CD14-positive monocyte (primary cell): ENCODE measurements at regions not wholly inside any gene's neighbourhood (a gene's known extent, or its start where the extent isn't known, plus 50 kb on each side); places are given as distances from the start of the nearest gene placed in this dataset.
A peak's percentile ranks its signal among the peaks of the same experiment; 100 is the strongest.

ENCODE experiments used
- DNase-seq, 3 donors: peaks; one replicate each; pipeline ENCODE4 v3.0.0-alpha.2; 2011 to 2022
- H2AFZ ChIP-seq: 2 replicates; pipeline ENCODE4 v1.6.0; 2012; ENCODE audit warnings: mild to moderate bottlenecking, low read depth, low read length, inconsistent platforms; ENCODE audit not compliant: insufficient read depth, poor library complexity, severe bottlenecking
- H3K27ac ChIP-seq, 2 donors: 1 replicate in 1 of 2; 2 replicates in 1 of 2; pipeline ENCODE4 v1.5.1; 2012 to 2013; ENCODE audit warnings: low read length in 2 of 2, control low read depth in 1 of 2, inconsistent platforms in 1 of 2, low read depth in 1 of 2, mild to moderate bottlenecking in 1 of 2
- H3K27me3 ChIP-seq, 2 donors: one replicate each; pipeline versions ENCODE4 v1.6.0 to v1.6.1; 2011 to 2013; ENCODE audit warnings: low read length in 2 of 2; ENCODE audit not compliant: control insufficient read depth in 2 of 2, insufficient read depth in 2 of 2
- H3K36me3 ChIP-seq, 2 donors: replicated peaks in 1 of 2; 1 replicate in 1 of 2; 2 replicates in 1 of 2; pipeline versions ENCODE4 v1.5.1 to v1.6.1; 2012 to 2013; ENCODE audit warnings: low read length in 2 of 2, control low read depth in 1 of 2, inconsistent platforms in 1 of 2, mild to moderate bottlenecking in 1 of 2; ENCODE audit not compliant: insufficient read depth in 2 of 2, control insufficient read depth in 1 of 2
- H3K4me1 ChIP-seq, 2 donors: 1 replicate in 1 of 2; 2 replicates in 1 of 2; pipeline versions ENCODE4 v1.5.1 to v1.6.1; 2012 to 2013; ENCODE audit warnings: low read length in 2 of 2, control low read depth in 1 of 2, inconsistent platforms in 1 of 2, mild to moderate bottlenecking in 1 of 2, moderate library complexity in 1 of 2; ENCODE audit not compliant: insufficient read depth in 2 of 2, control insufficient read depth in 1 of 2
- H3K4me2 ChIP-seq: replicated peaks from 2 replicates; pipeline ENCODE3; 2012; ENCODE audit warnings: low read length, moderate library complexity, mild to moderate bottlenecking; ENCODE audit not compliant: poor library complexity, severe bottlenecking; ENCODE audit errors: extremely low read depth
- H3K4me3 ChIP-seq, 3 experiments: fragments of 200-600 bp in 1 of 3; sonication (generic) in 1 of 3; replicated peaks in 1 of 3; 1 replicate in 2 of 3; 2 replicates in 1 of 3; pipeline ENCODE4 v1.5.1; 2011 to 2013; ENCODE audit warnings: low read length in 3 of 3, mild to moderate bottlenecking in 3 of 3, control low read depth in 2 of 3, low read depth in 2 of 3, inconsistent platforms in 1 of 3, moderate library complexity in 1 of 3
- H3K79me2 ChIP-seq: 2 replicates; pipeline ENCODE4 v1.6.0; 2012; ENCODE audit warnings: mild to moderate bottlenecking, control low read depth, inconsistent platforms, low read length, moderate library complexity; ENCODE audit not compliant: insufficient read depth
- H3K9ac ChIP-seq: 2 replicates; pipeline ENCODE4 v1.6.0; 2017; ENCODE audit warnings: low read length, mild to moderate bottlenecking; ENCODE audit not compliant: insufficient read depth, poor library complexity, severe bottlenecking
- H3K9me3 ChIP-seq, 2 donors: replicated peaks in 1 of 2; 1 replicate in 1 of 2; 2 replicates in 1 of 2; pipeline versions ENCODE4 v1.5.1 to v1.6.1; 2012 to 2013; ENCODE audit warnings: low read length in 2 of 2, control low read depth in 1 of 2; ENCODE audit not compliant: control insufficient read depth in 1 of 2, insufficient read depth in 1 of 2
- H4K20me1 ChIP-seq: 2 replicates; pipeline ENCODE4 v1.6.0; 2012; ENCODE audit warnings: mild to moderate bottlenecking, low read length, control low read depth, moderate library complexity; ENCODE audit not compliant: insufficient read depth
- H3K27ac Mint-ChIP-seq, 7 donors: one replicate each; pipeline ENCODE4 v1.8.0; 2020; ENCODE audit warnings: mild to moderate bottlenecking in 7 of 7, mixed read lengths in 7 of 7, moderate library complexity in 6 of 7, inconsistent platforms in 2 of 7
- H3K27me3 Mint-ChIP-seq, 3 donors: one replicate each; pipeline ENCODE4 v1.8.0; 2021 to 2022; ENCODE audit warnings: low read depth in 3 of 3, mild to moderate bottlenecking in 3 of 3, mixed read lengths in 3 of 3, moderate library complexity in 3 of 3, inconsistent platforms in 1 of 3
- H3K36me3 Mint-ChIP-seq, 2 donors: one replicate each; pipeline ENCODE4 v1.8.0; 2020; ENCODE audit warnings: mixed read lengths in 2 of 2, inconsistent platforms in 1 of 2, mild to moderate bottlenecking in 1 of 2
- H3K4me1 Mint-ChIP-seq: one replicate; pipeline ENCODE4 v1.8.0; 2020; ENCODE audit warnings: mild to moderate bottlenecking, mixed read lengths
- H3K4me3 Mint-ChIP-seq, 2 donors: one replicate each; pipeline ENCODE4 v1.8.0; 2020; ENCODE audit warnings: mild to moderate bottlenecking in 2 of 2, mixed read lengths in 2 of 2, moderate library complexity in 1 of 2
- H3K9me3 Mint-ChIP-seq, 7 donors: one replicate each; pipeline ENCODE4 v1.8.0; 2020 to 2022; ENCODE audit warnings: mixed read lengths in 7 of 7, mild to moderate bottlenecking in 6 of 7, moderate library complexity in 6 of 7, inconsistent platforms in 2 of 7
- WGBS: methylation state at CpG from one replicate; pipeline ENCODE4 v1.1.5; 2013; ENCODE audit warnings: missing lambda C conversion rate; ENCODE audit not compliant: insufficient coverage; 5-methylcytosine and 5-hydroxymethylcytosine counted together
- intact Hi-C, 2 donors: fragments of 100-400 bp; cut with micrococcal nuclease; formaldehyde crosslinking; loops; one replicate each; pipeline versions ENCODE4 v1.15.0 to v1.15.1; 2023
- TF ChIP-seq, protein P1 (sequence below): fragments of 200-600 bp; IDR thresholded peaks from one replicate; pipeline ENCODE4 v1.8.0; 2022; ENCODE audit warnings: antibody characterized with exemption, mild to moderate bottlenecking

DNA sequence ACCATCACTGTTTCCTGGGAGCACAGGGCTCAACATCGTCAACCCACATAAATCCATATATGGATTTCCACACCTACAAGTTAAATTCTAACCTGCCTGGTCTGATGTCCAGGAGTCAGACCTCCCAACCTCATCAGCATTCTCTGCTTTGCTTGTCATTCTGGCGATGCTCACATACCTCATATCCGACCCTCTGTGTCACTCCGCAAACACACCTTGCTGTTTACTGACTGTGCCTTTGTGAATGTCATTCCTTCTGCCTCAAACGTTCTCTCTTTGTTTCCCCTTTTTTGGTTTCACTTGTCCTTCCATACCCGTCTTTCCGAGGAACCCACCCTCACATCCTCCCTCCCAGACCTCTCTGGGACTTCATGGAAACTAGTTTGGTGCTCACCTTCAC lies 187.1 kb downstream of the ACTR3 start:
- H3K4me2 ChIP-seq = no peak overlapping the region
- no peaks in the 10 kb centered on the region for H4K20me1 ChIP-seq
- no peaks in the 10 kb centered on the region for H3K27me3 ChIP-seq
- no peak overlapping the region for H3K27ac ChIP-seq
- Mint-ChIP-seq H3K4me3 (no peak overlapping the region), H3K4me1 (no peaks in the 10 kb centered on the region), H3K27ac (no peak overlapping the region), H3K27me3 (peaks cover 0 to 3% (median 3%) of the 10 kb centered on the region in 3 donors), H3K36me3 (no peaks in the 10 kb centered on the region), H3K9me3 (peaks cover 0 to 5% (median under 1%) of the 10 kb centered on the region in 7 donors)
- no peaks in the 10 kb centered on the region for H3K36me3 ChIP-seq
- intact Hi-C loops = no loop called here
- H3K9me3 ChIP-seq = no peaks in the 10 kb centered on the region
- H3K4me1 ChIP-seq = no peaks in the 10 kb centered on the region
- H3K79me2 ChIP-seq = no peaks in the 10 kb centered on the region
- TF ChIP-seq, protein P1, sequence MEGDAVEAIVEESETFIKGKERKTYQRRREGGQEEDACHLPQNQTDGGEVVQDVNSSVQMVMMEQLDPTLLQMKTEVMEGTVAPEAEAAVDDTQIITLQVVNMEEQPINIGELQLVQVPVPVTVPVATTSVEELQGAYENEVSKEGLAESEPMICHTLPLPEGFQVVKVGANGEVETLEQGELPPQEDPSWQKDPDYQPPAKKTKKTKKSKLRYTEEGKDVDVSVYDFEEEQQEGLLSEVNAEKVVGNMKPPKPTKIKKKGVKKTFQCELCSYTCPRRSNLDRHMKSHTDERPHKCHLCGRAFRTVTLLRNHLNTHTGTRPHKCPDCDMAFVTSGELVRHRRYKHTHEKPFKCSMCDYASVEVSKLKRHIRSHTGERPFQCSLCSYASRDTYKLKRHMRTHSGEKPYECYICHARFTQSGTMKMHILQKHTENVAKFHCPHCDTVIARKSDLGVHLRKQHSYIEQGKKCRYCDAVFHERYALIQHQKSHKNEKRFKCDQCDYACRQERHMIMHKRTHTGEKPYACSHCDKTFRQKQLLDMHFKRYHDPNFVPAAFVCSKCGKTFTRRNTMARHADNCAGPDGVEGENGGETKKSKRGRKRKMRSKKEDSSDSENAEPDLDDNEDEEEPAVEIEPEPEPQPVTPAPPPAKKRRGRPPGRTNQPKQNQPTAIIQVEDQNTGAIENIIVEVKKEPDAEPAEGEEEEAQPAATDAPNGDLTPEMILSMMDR = no peak
- no peak overlapping the region for H3K9ac ChIP-seq
- WGBS = 87% methylated on average over 7 of the region's 7 CpGs
- H2AFZ ChIP-seq = no peak overlapping the region
- H3K4me3 ChIP-seq = no peak overlapping the region
- no peak for DNase-seq

DNA sequence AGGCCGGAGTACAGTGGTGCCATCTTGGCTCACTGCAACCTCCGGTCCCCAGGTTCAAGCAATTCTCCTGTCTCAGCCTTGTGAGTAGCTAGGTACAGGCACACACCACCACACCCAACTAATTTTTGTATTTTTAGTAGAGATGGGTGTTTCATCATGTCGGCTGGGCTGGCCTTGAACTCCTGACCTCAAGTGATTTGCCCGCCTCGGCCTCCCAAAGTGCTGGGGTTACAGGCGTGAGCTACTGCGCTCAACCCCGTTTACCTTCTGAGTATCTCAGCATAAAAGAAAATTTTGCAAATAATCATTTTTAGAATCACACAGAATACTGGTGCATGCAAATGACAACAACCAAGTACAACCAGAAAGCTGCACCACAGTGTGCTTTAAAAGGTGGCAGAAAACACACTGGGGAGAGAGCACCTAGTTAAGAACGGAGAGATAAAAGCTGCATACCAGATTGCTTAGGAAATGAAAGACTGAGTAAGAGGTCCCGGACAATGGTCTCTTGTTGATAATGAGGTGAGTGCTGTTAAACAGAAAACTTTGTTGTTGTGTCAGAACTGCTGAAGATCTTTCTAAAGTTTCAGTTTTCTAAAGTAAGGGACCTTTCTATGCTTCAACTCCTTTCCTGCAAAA lies 189.6 kb downstream of the ACTR3 start:
- H3K27me3 ChIP-seq = no peaks in the 10 kb centered on the region
- peaks cover 0 to 3% (median 0%) of the 10 kb centered on the region in 3 donors for H3K27me3 Mint-ChIP-seq
- H3K9me3 ChIP-seq = peaks cover 0 to 2% of the 10 kb centered on the region in 2 donors
- H3K9me3 Mint-ChIP-seq = peaks cover 0 to 8% (median 5%) of the 10 kb centered on the region in 7 donors
- H3K36me3 Mint-ChIP-seq = no peaks in the 10 kb centered on the region
- no peak overlapping the region for H3K4me3 ChIP-seq
- intact Hi-C loops = no loop called here
- TF ChIP-seq, protein P1 = no peak
- no peak overlapping the region for H3K27ac ChIP-seq
- H3K79me2 ChIP-seq = no peaks in the 10 kb centered on the region
- no peak overlapping the region for H3K4me3 Mint-ChIP-seq
- no peak overlapping the region for H3K9ac ChIP-seq
- peak overlapping the region in 2 of 7 donors; percentile 41 to 73 for H3K27ac Mint-ChIP-seq
- no peak overlapping the region for H2AFZ ChIP-seq
- no peak overlapping the region for H3K4me2 ChIP-seq
- H3K4me1 ChIP-seq = no peaks in the 10 kb centered on the region
- no peak for DNase-seq
- no peaks in the 10 kb centered on the region for H4K20me1 ChIP-seq
- H3K4me1 Mint-ChIP-seq = no peaks in the 10 kb centered on the region
- 96% methylated on average over 7 of the region's 10 CpGs for WGBS
- no peaks in the 10 kb centered on the region for H3K36me3 ChIP-seq
